Tibial nerve (tissue), 3 donors: ENCODE measurements at regions not wholly inside any gene's neighbourhood (a gene's known extent, or its start where the extent isn't known, plus 50 kb on each side); places are given as distances from the start of the nearest gene placed in this dataset.

ENCODE experiments used
- EP300 ChIP-seq, 2 donors: sonication (generic); formaldehyde crosslinking; IDR thresholded peaks; one replicate each; pipeline ENCODE4 v1.6.1; 2017; ENCODE audit warnings: antibody characterized with exemption in 2 of 2, mild to moderate bottlenecking in 1 of 2
- POLR2A ChIP-seq, 2 donors: fragments of 450-650 bp; IDR thresholded peaks; one replicate each; pipeline ENCODE4 v1.6.1; 2017; ENCODE audit warnings: antibody characterized with exemption in 2 of 2, mild to moderate bottlenecking in 2 of 2, moderate library complexity in 2 of 2

DNA sequence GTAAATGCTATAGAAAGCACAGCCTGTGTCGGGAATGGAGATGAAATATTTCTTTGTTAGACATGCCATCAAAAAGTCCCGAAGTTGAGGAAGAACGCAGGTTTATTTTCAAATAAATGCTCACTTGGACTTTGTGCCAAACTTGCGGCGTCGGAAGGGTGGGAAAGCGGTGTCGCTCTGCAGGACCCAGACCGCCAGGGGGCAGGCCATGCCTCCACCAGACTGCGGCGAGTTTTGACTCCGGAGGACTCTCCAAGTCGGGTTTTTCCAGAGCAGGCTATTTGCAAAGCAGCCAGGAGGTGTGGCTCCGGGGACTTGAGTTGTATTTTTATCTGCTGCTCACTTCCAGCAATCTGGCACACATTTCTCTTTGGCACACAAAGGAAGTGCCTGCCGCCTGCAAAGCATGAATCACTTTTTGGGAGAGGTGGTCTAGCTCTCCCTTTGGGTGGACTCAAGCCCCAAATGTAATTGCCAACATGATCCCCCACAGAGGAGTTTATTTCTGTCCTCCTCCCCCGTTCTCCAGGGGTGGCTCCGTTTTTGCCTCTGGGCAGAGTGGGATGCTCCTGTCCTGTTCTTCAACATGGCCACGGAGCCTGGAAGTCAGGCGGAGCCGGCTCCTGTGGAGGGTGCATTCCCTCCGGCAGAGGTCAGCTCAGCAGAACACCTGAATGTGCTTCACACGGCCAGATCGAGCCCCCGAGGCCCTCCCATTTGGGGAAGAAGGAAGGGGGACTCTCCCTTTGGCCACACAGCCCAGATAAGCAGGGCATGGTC lies 82.3 kb upstream of the GPR26 start:
- TF ChIP-seq POLR2A (IDR thresholded peaks at IDR 0.05) (no peak), EP300 (IDR thresholded peaks at IDR 0.05) (peak in 1 of 2 donors; percentile 15)
